Neural progenitor cell (in vitro differentiated cells): ENCODE measurements at regions not wholly inside any gene's neighbourhood (a gene's known extent, or its start where the extent isn't known, plus 50 kb on each side); places are given as distances from the start of the nearest gene placed in this dataset.

Source experiments
- DNase-seq: peaks from one replicate; pipeline ENCODE4 v3.0.0-alpha.2; 2016; ENCODE audit warnings: low spot score
- H2AFZ ChIP-seq: fragments of 200-600 bp; sonication (generic); replicated peaks from 2 replicates; pipeline ENCODE4 v1.6.1; 2016; ENCODE audit warnings: antibody characterized with exemption
- H3F3A ChIP-seq: fragments of 200-600 bp; sonication (generic); 2 replicates; pipeline ENCODE4 v1.6.1; 2016; ENCODE audit warnings: antibody characterized with exemption, low read depth
- H3K27ac ChIP-seq: fragments of 200-600 bp; sonication (generic); 2 replicates; pipeline ENCODE4 v1.5.1; 2016; ENCODE audit warnings: mild to moderate bottlenecking
- H3K27me3 ChIP-seq: fragments of 200-600 bp; sonication (generic); 2 replicates; pipeline ENCODE4 v1.6.1; 2016; ENCODE audit warnings: mild to moderate bottlenecking, moderate library complexity
- H3K36me3 ChIP-seq: fragments of 200-600 bp; sonication (generic); 2 replicates; pipeline ENCODE4 v1.5.1; 2016
- H3K4me1 ChIP-seq: fragments of 200-600 bp; sonication (generic); 2 replicates; pipeline ENCODE4 v1.6.1; 2016; ENCODE audit warnings: mixed run types
- H3K4me2 ChIP-seq: fragments of 200-600 bp; sonication (generic); 2 replicates; pipeline ENCODE4 v1.6.1; 2016
- H3K4me3 ChIP-seq: fragments of 200-600 bp; sonication (generic); 2 replicates; pipeline ENCODE4 v1.5.1; 2016
- H3K79me2 ChIP-seq: fragments of 200-600 bp; sonication (generic); 2 replicates; pipeline ENCODE4 v1.6.1; 2016; ENCODE audit warnings: low read depth
- H3K9ac ChIP-seq: fragments of 200-600 bp; sonication (generic); 2 replicates; pipeline ENCODE4 v1.6.1; 2016
- H3K9me3 ChIP-seq: fragments of 200-600 bp; sonication (generic); 2 replicates; pipeline ENCODE4 v1.5.1; 2016; ENCODE audit warnings: low read depth
- H4K20me1 ChIP-seq: fragments of 200-600 bp; sonication (generic); 2 replicates; pipeline ENCODE4 v1.6.1; 2016; ENCODE audit warnings: low read depth
- H3K27ac Mint-ChIP-seq: 3 replicates; pipeline ENCODE4 v1.8.0; 2021; ENCODE audit warnings: mixed read lengths
- H3K27me3 Mint-ChIP-seq: 2 replicates; pipeline ENCODE4 v1.8.0; 2022; ENCODE audit warnings: low read depth, mild to moderate bottlenecking, inconsistent platforms, moderate library complexity, mixed read lengths; ENCODE audit not compliant: insufficient read depth
- H3K36me3 Mint-ChIP-seq: 3 replicates; pipeline ENCODE4 v1.8.0; 2021; ENCODE audit warnings: mixed read lengths
- H3K4me1 Mint-ChIP-seq: 3 replicates; pipeline ENCODE4 v1.8.0; 2021; ENCODE audit warnings: mixed read lengths
- H3K4me3 Mint-ChIP-seq: 3 replicates; pipeline ENCODE4 v1.8.0; 2021; ENCODE audit warnings: mild to moderate bottlenecking, moderate library complexity, mixed read lengths
- H3K9me3 Mint-ChIP-seq: 3 replicates; pipeline ENCODE4 v1.8.0; 2020; ENCODE audit warnings: mixed read lengths
- CTCF ChIP-seq: fragments of 200-600 bp; sonication (generic); IDR thresholded peaks from 2 replicates; pipeline ENCODE4 v1.5.1; 2017; ENCODE audit warnings: antibody characterized with exemption, mild to moderate bottlenecking
- EZH2 ChIP-seq: fragments of 200-600 bp; sonication (generic); IDR thresholded peaks from 2 replicates; pipeline ENCODE4 v1.6.1; 2017; ENCODE audit warnings: antibody characterized with exemption, mild to moderate bottlenecking, moderate library complexity
- EZH2phosphoT487 ChIP-seq: fragments of 200-600 bp; sonication (generic); IDR thresholded peaks from 2 replicates; pipeline ENCODE4 v1.6.1; 2017; ENCODE audit warnings: antibody characterized with exemption

- no peaks in the 10 kb centered on the region for H3K9me3 ChIP-seq
- Mint-ChIP-seq H3K27me3 (peaks cover 3% of the 10 kb centered on the region), H3K9me3 (no peaks in the 10 kb centered on the region)
These were observed 402.6 kb upstream of the MEIS1 start for GRCh38 chr2:66032226-66032775.

GRCh38 chr2:66031236-66031635 lies 403.7 kb upstream of the MEIS1 start:
- Histone ChIP-seq H3K9ac (no peak overlapping the region), H3K36me3 (no peaks in the 10 kb centered on the region), H3K4me3 (no peak overlapping the region), H3K4me1 (no peaks in the 10 kb centered on the region), H3K27ac (no peak overlapping the region), H3K79me2 (no peaks in the 10 kb centered on the region), H2AFZ (no peak overlapping the region), H4K20me1 (no peaks in the 10 kb centered on the region), H3K27me3 (no peaks in the 10 kb centered on the region), H3F3A (no peaks in the 10 kb centered on the region), H3K9me3 (no peaks in the 10 kb centered on the region), H3K4me2 (no peak overlapping the region)
- Mint-ChIP-seq H3K9me3 (no peaks in the 10 kb centered on the region), H3K4me3 (no peak overlapping the region), H3K27ac (no peak overlapping the region), H3K4me1 (no peaks in the 10 kb centered on the region), H3K36me3 (no peaks in the 10 kb centered on the region), H3K27me3 (peaks cover 3% of the 10 kb centered on the region)
- no peak for DNase-seq
- TF ChIP-seq EZH2phosphoT487: no peak
- TF ChIP-seq EZH2: no peak
- no peak for TF ChIP-seq CTCF

More at GRCh38 chr2:66032226-66032775, 402.6 kb upstream of the MEIS1 start:
- Histone ChIP-seq H3K27ac (no peak overlapping the region), H3K4me3 (no peak overlapping the region), H3K36me3 (no peaks in the 10 kb centered on the region), H3K4me1 (no peaks in the 10 kb centered on the region), H3F3A (no peaks in the 10 kb centered on the region), H4K20me1 (no peaks in the 10 kb centered on the region), H2AFZ (no peak overlapping the region), H3K27me3 (no peaks in the 10 kb centered on the region), H3K4me2 (no peak overlapping the region), H3K79me2 (no peaks in the 10 kb centered on the region), H3K9ac (no peak overlapping the region)
- DNase-seq: peak; percentile 25
- no peaks in the 10 kb centered on the region for H3K4me1 Mint-ChIP-seq
- TF ChIP-seq EZH2phosphoT487 (no peak), EZH2 (no peak), CTCF (no peak)
- no peak overlapping the region for H3K27ac Mint-ChIP-seq
- H3K36me3 Mint-ChIP-seq: no peaks in the 10 kb centered on the region
- no peak overlapping the region for H3K4me3 Mint-ChIP-seq

- no peak overlapping the region for H2AFZ ChIP-seq
- no peaks in the 10 kb centered on the region for H3F3A ChIP-seq
- no peak overlapping the region for H3K9ac ChIP-seq
- H3K36me3 Mint-ChIP-seq: no peaks in the 10 kb centered on the region
- H3K9me3 Mint-ChIP-seq: no peaks in the 10 kb centered on the region
- H3K79me2 ChIP-seq: no peaks in the 10 kb centered on the region
- no peaks in the 10 kb centered on the region for H3K4me1 Mint-ChIP-seq
- no peaks in the 10 kb centered on the region for H3K27me3 ChIP-seq
- H3K4me1 ChIP-seq: no peaks in the 10 kb centered on the region
- H3K36me3 ChIP-seq: no peaks in the 10 kb centered on the region
- peak; percentile 40 for DNase-seq
- H3K27ac Mint-ChIP-seq: no peak overlapping the region
- H3K4me3 ChIP-seq: no peak overlapping the region
- no peaks in the 10 kb centered on the region for H4K20me1 ChIP-seq
- H3K27ac ChIP-seq: no peak overlapping the region
- no peak overlapping the region for H3K4me3 Mint-ChIP-seq
- H3K9me3 ChIP-seq: no peaks in the 10 kb centered on the region
- H3K4me2 ChIP-seq: no peak overlapping the region
- TF ChIP-seq EZH2: no peak
- peak; percentile 48 for TF ChIP-seq CTCF
- peaks cover 3% of the 10 kb centered on the region for H3K27me3 Mint-ChIP-seq
These were observed 404.4 kb upstream of the MEIS1 start for GRCh38 chr2:66030553-66030952.
